Progenitor cell of endocrine pancreas (in vitro differentiated cells): ENCODE measurements at regions not wholly inside any gene's neighbourhood (a gene's known extent, or its start where the extent isn't known, plus 50 kb on each side); places are given as distances from the start of the nearest gene placed in this dataset.

Source experiments
- DNase-seq: peaks from one replicate; pipeline ENCODE4 v3.0.0; 2021; ENCODE audit warnings: low spot score; ENCODE audit not compliant: unreplicated experiment
- H3K27ac Mint-ChIP-seq: 2 replicates; pipeline ENCODE4 v1.8.0; 2021; ENCODE audit warnings: mild to moderate bottlenecking, moderate library complexity, mixed read lengths
- H3K27me3 Mint-ChIP-seq: 2 replicates; pipeline ENCODE4 v1.8.0; 2021; ENCODE audit warnings: mixed read lengths
- H3K36me3 Mint-ChIP-seq: 2 replicates; pipeline ENCODE4 v1.8.0; 2022; ENCODE audit warnings: mixed read lengths; ENCODE audit not compliant: insufficient read depth
- H3K4me1 Mint-ChIP-seq: 2 replicates; pipeline ENCODE4 v1.8.0; 2021; ENCODE audit warnings: low read depth, mixed read lengths
- H3K4me3 Mint-ChIP-seq: 2 replicates; pipeline ENCODE4 v1.8.0; 2021; ENCODE audit warnings: low read depth, mild to moderate bottlenecking, moderate library complexity, mixed read lengths
- H3K9me3 Mint-ChIP-seq: 2 replicates; pipeline ENCODE4 v1.8.0; 2021; ENCODE audit warnings: low read depth, mixed read lengths
- CTCF ChIP-seq: fragments of 200-600 bp; sonication (generic); IDR thresholded peaks from one replicate; pipeline ENCODE4 v1.5.0; 2021; ENCODE audit warnings: antibody characterized with exemption, mild to moderate bottlenecking; ENCODE audit not compliant: unreplicated experiment

- no peak overlapping the region for H3K27ac Mint-ChIP-seq
Measured at GRCh38 chr2:153110486-153110885, 368.1 kb downstream of the RPRM start.

GRCh38 chr2:153109793-153110192, 368.8 kb downstream of the RPRM start:
- TF ChIP-seq CTCF = no peak
- no peak for DNase-seq
- no peaks in the 10 kb centered on the region for H3K27me3 Mint-ChIP-seq
- H3K4me1 Mint-ChIP-seq = no peaks in the 10 kb centered on the region
- no peak overlapping the region for H3K4me3 Mint-ChIP-seq
- H3K27ac Mint-ChIP-seq = no peak overlapping the region
- no peaks in the 10 kb centered on the region for H3K9me3 Mint-ChIP-seq
- no peaks in the 10 kb centered on the region for H3K36me3 Mint-ChIP-seq

More at GRCh38 chr2:153110486-153110885, 368.1 kb downstream of the RPRM start:
- no peaks in the 10 kb centered on the region for H3K36me3 Mint-ChIP-seq
- H3K4me1 Mint-ChIP-seq = no peaks in the 10 kb centered on the region
- no peak overlapping the region for H3K4me3 Mint-ChIP-seq
- H3K9me3 Mint-ChIP-seq = no peaks in the 10 kb centered on the region
- DNase-seq = no peak
- TF ChIP-seq CTCF = no peak
- H3K27me3 Mint-ChIP-seq = no peaks in the 10 kb centered on the region

GRCh38 chr2:153106802-153107477, 371.6 kb downstream of the RPRM start:
- no peak overlapping the region for H3K4me3 Mint-ChIP-seq
- no peak overlapping the region for H3K27ac Mint-ChIP-seq
- H3K27me3 Mint-ChIP-seq = peaks cover 2% of the 10 kb centered on the region
- H3K9me3 Mint-ChIP-seq = no peaks in the 10 kb centered on the region
- DNase-seq = no peak
- no peaks in the 10 kb centered on the region for H3K36me3 Mint-ChIP-seq
- TF ChIP-seq CTCF = no peak
- peaks cover 2% of the 10 kb centered on the region for H3K4me1 Mint-ChIP-seq

- Mint-ChIP-seq H3K27me3 (peaks cover 2% of the 10 kb centered on the region), H3K27ac (no peak overlapping the region), H3K36me3 (no peaks in the 10 kb centered on the region), H3K4me3 (no peak overlapping the region), H3K4me1 (peaks cover 7% of the 10 kb centered on the region), H3K9me3 (no peaks in the 10 kb centered on the region)
- no peak for DNase-seq
- no peak for TF ChIP-seq CTCF
Measured at GRCh38 chr2:153105829-153106578, 372.6 kb downstream of the RPRM start.

GRCh38 chr2:153101187-153101586, 377.4 kb downstream of the RPRM start:
- peaks cover 2% of the 10 kb centered on the region for H3K27me3 Mint-ChIP-seq
- DNase-seq = no peak
- no peak overlapping the region for H3K4me3 Mint-ChIP-seq
- H3K36me3 Mint-ChIP-seq = no peaks in the 10 kb centered on the region
- no peaks in the 10 kb centered on the region for H3K9me3 Mint-ChIP-seq
- H3K4me1 Mint-ChIP-seq = peaks cover 14% of the 10 kb centered on the region
- H3K27ac Mint-ChIP-seq = no peak overlapping the region
- no peak for TF ChIP-seq CTCF
